Mesenchymal stem cell (in vitro differentiated cells and primary cell): ENCODE measurements at regions not wholly inside any gene's neighbourhood (a gene's known extent, or its start where the extent isn't known, plus 50 kb on each side); places are given as distances from the start of the nearest gene placed in this dataset.
"Not testable (repeated sequence)": the region's sequence is repeated elsewhere in the genome, so short reads cannot be mapped to it uniquely, and the experiment has no call there.

Source experiments
- DNase-seq: peaks from one replicate; pipeline ENCODE4 v3.0.0-alpha.2; 2013
- H2AFZ ChIP-seq: one replicate; pipeline ENCODE4 v1.6.1; 2013; ENCODE audit warnings: low read depth, mild to moderate bottlenecking, control low read depth, inconsistent platforms, low read length, moderate library complexity
- H2AK5ac ChIP-seq: 2 replicates; pipeline ENCODE4 v1.6.1; 2013; ENCODE audit warnings: low read length, moderate library complexity, mild to moderate bottlenecking, inconsistent platforms; ENCODE audit not compliant: severe bottlenecking
- H2BK120ac ChIP-seq: one replicate; pipeline ENCODE4 v1.6.1; 2013; ENCODE audit warnings: low read depth, mild to moderate bottlenecking, inconsistent platforms, low read length, moderate library complexity
- H2BK12ac ChIP-seq, 2 experiments: one replicate each; pipeline ENCODE4 v1.6.1; 2013; ENCODE audit warnings: inconsistent platforms in 2 of 2, low read length in 2 of 2, mild to moderate bottlenecking in 2 of 2, moderate library complexity in 2 of 2, control low read depth in 1 of 2
- H2BK15ac ChIP-seq: one replicate; pipeline ENCODE4 v1.6.1; 2013; ENCODE audit warnings: mild to moderate bottlenecking, low read depth, inconsistent platforms; ENCODE audit not compliant: poor library complexity, severe bottlenecking
- H2BK5ac ChIP-seq: 2 replicates; pipeline ENCODE4 v1.6.1; 2013; ENCODE audit warnings: low read depth, mild to moderate bottlenecking, low read length, control low read depth, inconsistent platforms; ENCODE audit not compliant: poor library complexity, severe bottlenecking
- H3K14ac ChIP-seq, 2 experiments: one replicate each; pipeline ENCODE4 v1.6.1; 2013; ENCODE audit warnings: inconsistent platforms in 2 of 2, low read length in 2 of 2, control low read depth in 1 of 2, mild to moderate bottlenecking in 1 of 2, moderate library complexity in 1 of 2
- H3K18ac ChIP-seq, 2 experiments: one replicate each; pipeline ENCODE4 v1.6.1; 2013; ENCODE audit warnings: inconsistent platforms in 2 of 2, low read length in 2 of 2, control low read depth in 1 of 2, low read depth in 1 of 2, mild to moderate bottlenecking in 1 of 2
- H3K23ac ChIP-seq, 2 experiments: one replicate each; pipeline ENCODE4 v1.6.1; 2013; ENCODE audit warnings: inconsistent platforms in 2 of 2, low read length in 2 of 2, mild to moderate bottlenecking in 2 of 2, moderate library complexity in 2 of 2, control low read depth in 1 of 2
- H3K27ac ChIP-seq: 2 replicates; pipeline ENCODE4 v1.5.1; 2013; ENCODE audit warnings: mild to moderate bottlenecking, moderate library complexity, low read length, control low read depth, inconsistent platforms; ENCODE audit not compliant: poor library complexity, severe bottlenecking
- H3K27me3 ChIP-seq, 2 experiments: 2 replicates each; pipeline versions ENCODE4 v1.6.1 to v1.7.0; 2013; ENCODE audit warnings: low read length in 2 of 2, mild to moderate bottlenecking in 2 of 2, moderate library complexity in 2 of 2, control low read depth in 1 of 2, inconsistent platforms in 1 of 2; ENCODE audit not compliant: control insufficient read depth in 1 of 2, insufficient read depth in 1 of 2
- H3K36me3 ChIP-seq, 2 experiments: 2 replicates each; pipeline versions ENCODE4 v1.6.1 to v1.7.0; 2013; ENCODE audit warnings: low read length in 2 of 2, control low read depth in 1 of 2, inconsistent platforms in 1 of 2, low read depth in 1 of 2, mild to moderate bottlenecking in 1 of 2; ENCODE audit not compliant: insufficient read depth in 2 of 2, control insufficient read depth in 1 of 2
- H3K4ac ChIP-seq, 2 experiments: one replicate each; pipeline ENCODE4 v1.6.1; 2013; ENCODE audit warnings: inconsistent platforms in 2 of 2, low read length in 2 of 2, mild to moderate bottlenecking in 2 of 2, moderate library complexity in 2 of 2, control low read depth in 1 of 2, low read depth in 1 of 2
- H3K4me1 ChIP-seq: 2 replicates; pipeline ENCODE4 v1.6.1; 2013; ENCODE audit warnings: low read depth, low read length, control low read depth; ENCODE audit not compliant: control insufficient read depth, insufficient read depth
- H3K4me2 ChIP-seq: 2 replicates; pipeline ENCODE4 v1.6.1; 2013; ENCODE audit warnings: low read length, mild to moderate bottlenecking, inconsistent platforms; ENCODE audit not compliant: poor library complexity, severe bottlenecking
- H3K4me3 ChIP-seq, 2 experiments: 2 replicates each; pipeline versions ENCODE4 v1.5.1 to v1.7.0; 2013; ENCODE audit warnings: low read length in 2 of 2, mild to moderate bottlenecking in 2 of 2, control low read depth in 1 of 2, low read depth in 1 of 2; ENCODE audit not compliant: insufficient read depth in 1 of 2
- H3K79me1 ChIP-seq: replicated peaks from 2 replicates; pipeline ENCODE4 v1.6.1; 2013; ENCODE audit warnings: mild to moderate bottlenecking, control low read depth, low read length, inconsistent platforms; ENCODE audit not compliant: poor library complexity, severe bottlenecking
- H3K9ac ChIP-seq: 2 replicates; pipeline ENCODE4 v1.7.0; 2013; ENCODE audit warnings: mild to moderate bottlenecking, low read length, moderate library complexity
- H3K9me3 ChIP-seq: 2 replicates; pipeline ENCODE4 v1.7.0; 2013; ENCODE audit warnings: mild to moderate bottlenecking, low read length; ENCODE audit not compliant: control insufficient read depth
- H4K8ac ChIP-seq: one replicate; pipeline ENCODE4 v1.6.1; 2013; ENCODE audit warnings: inconsistent platforms, mild to moderate bottlenecking, low read length, moderate library complexity
- H4K91ac ChIP-seq: one replicate; pipeline ENCODE4 v1.6.1; 2013; ENCODE audit warnings: mild to moderate bottlenecking, low read length, inconsistent platforms
- WGBS: methylation state at CpG from one replicate; pipeline ENCODE4 v1.1.7; 2013; ENCODE audit warnings: mixed read lengths; 5-methylcytosine and 5-hydroxymethylcytosine counted together

DNA sequence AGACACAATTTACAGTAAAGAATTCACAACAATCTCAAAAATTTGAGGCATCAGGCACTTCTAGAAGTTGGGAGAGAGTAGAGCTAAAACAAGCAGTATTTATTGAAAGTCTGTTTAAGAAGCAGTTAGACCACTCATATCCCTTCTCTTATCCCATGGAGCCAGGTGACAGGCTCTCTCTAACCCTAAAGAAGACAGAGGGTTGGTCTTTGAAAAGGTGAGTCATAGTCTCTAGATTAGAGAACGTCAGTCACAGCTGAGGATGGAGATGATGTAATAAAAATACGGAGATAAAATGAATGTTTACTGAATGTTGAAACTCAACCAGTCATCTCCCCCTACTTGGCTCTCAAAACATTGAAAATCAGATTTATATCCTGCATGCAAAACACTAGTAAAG, 223.8 kb downstream of the CHIC2 start:
- Histone ChIP-seq H2BK5ac (no peak overlapping the region), H3K4me1 (peaks cover 3% of the 10 kb centered on the region), H3K9me3 (no peaks in the 10 kb centered on the region), H3K4ac (no peak overlapping the region), H2BK120ac (no peak overlapping the region), H3K27me3 (no peaks in the 10 kb centered on the region), H2AFZ (no peak overlapping the region), H2AK5ac (no peak overlapping the region), H3K4me2 (no peak overlapping the region), H3K23ac (no peak overlapping the region), H4K91ac (no peak overlapping the region), H3K14ac (no peak overlapping the region), H2BK15ac (no peak overlapping the region), H4K8ac (no peak overlapping the region), H3K27ac (peak overlapping the region; percentile 56), H3K18ac (no peak overlapping the region), H3K4me3 (no peak overlapping the region), H3K79me1 (no peaks in the 10 kb centered on the region), H2BK12ac (no peak overlapping the region), H3K9ac (no peak overlapping the region), H3K36me3 (no peaks in the 10 kb centered on the region)
- DNase-seq = peak; percentile 14
- WGBS = 60% methylated on average over 2 of the region's 2 CpGs

DNA sequence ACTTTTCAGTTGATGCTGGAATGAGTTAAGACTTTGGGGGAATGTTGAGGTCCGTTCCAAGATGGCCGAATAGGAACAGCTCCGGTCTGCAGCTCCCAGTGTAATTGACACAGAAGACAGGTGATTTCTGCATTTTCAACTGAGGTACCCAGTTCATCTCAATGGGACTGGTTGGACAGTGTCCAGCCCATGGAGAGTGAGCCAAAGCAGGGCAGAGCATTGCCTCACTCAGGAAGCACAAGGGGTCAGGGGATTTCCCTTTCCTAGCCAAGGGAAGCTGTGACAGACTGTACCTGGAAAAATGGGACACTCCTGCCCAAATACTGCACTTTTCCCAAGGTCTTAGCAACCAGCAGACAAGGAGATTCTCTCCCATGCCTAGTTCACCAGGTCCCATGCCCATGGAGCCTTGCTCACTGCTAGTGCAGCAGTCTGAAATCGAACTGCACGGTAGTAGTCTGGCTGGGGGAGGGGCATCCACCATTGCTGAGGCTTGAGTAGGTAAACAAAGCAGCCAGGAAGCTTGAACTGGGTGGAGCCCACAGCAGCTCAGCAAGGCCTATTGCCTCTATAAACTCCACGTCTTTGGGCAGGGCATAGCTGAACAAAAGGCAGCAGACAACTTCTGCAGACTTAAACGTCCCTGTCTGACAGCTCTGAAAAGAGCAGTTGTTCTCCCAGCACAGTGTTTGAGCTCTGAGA, 231.0 kb downstream of the CHIC2 start:
- not testable (repeated sequence) for H3K4me2 ChIP-seq, H4K91ac ChIP-seq, H3K4me3 ChIP-seq, H3K27ac ChIP-seq, H4K8ac ChIP-seq, H2BK12ac ChIP-seq, H2AFZ ChIP-seq, H3K36me3 ChIP-seq, H2AK5ac ChIP-seq, H3K23ac ChIP-seq, H3K18ac ChIP-seq, H3K9ac ChIP-seq, H3K79me1 ChIP-seq, H2BK120ac ChIP-seq, H3K27me3 ChIP-seq, H3K4me1 ChIP-seq, DNase-seq, H3K4ac ChIP-seq, H2BK5ac ChIP-seq, H3K14ac ChIP-seq
- WGBS = 89% methylated on average over 7 of the region's 7 CpGs
- Histone ChIP-seq H2BK15ac (peak overlapping the region; percentile 3), H3K9me3 (peaks cover 23% of the 10 kb centered on the region)

DNA sequence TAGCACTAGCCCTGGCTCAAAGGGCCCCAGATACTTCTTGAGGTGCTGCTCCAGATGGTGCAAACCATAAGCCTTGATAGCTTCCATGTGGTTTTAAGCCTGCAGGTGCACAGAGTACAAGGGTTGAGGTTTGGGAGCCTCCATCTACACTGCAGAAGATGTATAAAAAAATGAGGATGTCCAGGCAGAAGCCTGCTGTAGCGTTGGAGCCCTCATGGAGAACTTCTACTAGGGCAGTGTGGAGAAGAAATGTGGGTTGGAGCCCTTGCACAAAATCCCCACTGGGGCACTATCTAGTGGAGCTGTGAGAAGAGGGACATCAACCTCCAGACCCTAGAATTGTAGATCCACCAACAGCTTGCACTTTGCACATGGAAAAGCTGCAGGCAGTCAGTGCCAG, 231.9 kb downstream of the CHIC2 start:
- Histone ChIP-seq H3K27ac (no peak overlapping the region), H2BK12ac (no peak overlapping the region), H2BK15ac (no peak overlapping the region), H2BK5ac (no peak overlapping the region), H3K36me3 (no peaks in the 10 kb centered on the region), H3K23ac (no peak overlapping the region), H3K9me3 (peaks cover 23% of the 10 kb centered on the region), H3K14ac (no peak overlapping the region), H3K79me1 (no peaks in the 10 kb centered on the region), H4K91ac (no peak overlapping the region), H3K4me2 (no peak overlapping the region), H4K8ac (no peak overlapping the region), H2AK5ac (no peak overlapping the region), H2BK120ac (no peak overlapping the region), H3K18ac (no peak overlapping the region), H2AFZ (no peak overlapping the region), H3K9ac (no peak overlapping the region), H3K27me3 (no peaks in the 10 kb centered on the region), H3K4ac (no peak overlapping the region), H3K4me3 (no peak overlapping the region), H3K4me1 (no peaks in the 10 kb centered on the region)
- WGBS = 73% methylated on average over 1 of the region's 1 CpG
- DNase-seq = no peak

DNA sequence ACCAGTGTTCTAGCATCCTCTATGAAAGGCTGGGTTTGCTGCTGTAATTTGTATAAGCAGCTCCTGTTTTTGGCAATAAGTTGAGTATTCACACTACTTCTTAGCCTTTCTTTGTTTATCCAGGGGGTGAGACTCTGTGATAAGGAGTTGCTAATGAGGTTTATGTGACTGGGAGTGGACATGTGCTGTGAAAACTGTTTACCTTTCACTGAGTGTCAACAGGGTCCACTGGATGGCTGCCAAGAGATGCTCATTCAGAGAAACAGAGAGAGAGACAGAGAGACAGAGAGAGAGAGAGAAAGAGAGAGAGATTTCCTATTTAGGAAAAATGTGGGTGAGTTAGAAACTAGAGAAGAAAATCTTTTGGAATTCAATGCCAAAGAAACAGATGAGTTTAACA, 233.9 kb downstream of the CHIC2 start:
- H3K4me1 ChIP-seq = no peaks in the 10 kb centered on the region
- H3K27me3 ChIP-seq = no peaks in the 10 kb centered on the region
- H3K9ac ChIP-seq = no peak overlapping the region
- no peaks in the 10 kb centered on the region for H3K79me1 ChIP-seq
- DNase-seq = peak; percentile 7
- no peak overlapping the region for H4K91ac ChIP-seq
- no peak overlapping the region for H3K18ac ChIP-seq
- no peak overlapping the region for H2AFZ ChIP-seq
- H3K36me3 ChIP-seq = no peaks in the 10 kb centered on the region
- no peak overlapping the region for H2AK5ac ChIP-seq
- no peak overlapping the region for H2BK15ac ChIP-seq
- H3K23ac ChIP-seq = no peak overlapping the region
- no peak overlapping the region for H3K4ac ChIP-seq
- peaks cover 23% of the 10 kb centered on the region for H3K9me3 ChIP-seq
- no peak overlapping the region for H2BK5ac ChIP-seq
- H3K4me3 ChIP-seq = no peak overlapping the region
- H3K4me2 ChIP-seq = no peak overlapping the region
- H2BK12ac ChIP-seq = no peak overlapping the region
- no peak overlapping the region for H3K14ac ChIP-seq
- H3K27ac ChIP-seq = no peak overlapping the region
- no peak overlapping the region for H2BK120ac ChIP-seq
- no peak overlapping the region for H4K8ac ChIP-seq
